ENCODE measurements at regions not wholly inside any gene's neighbourhood (a gene's known extent, or its start where the extent isn't known, plus 50 kb on each side); places are given as distances from the start of the nearest gene placed in this dataset.

GRCh38 chr2:236740506-236740905, 170.9 kb downstream of the ACKR3 start (continued):
- TF ChIP-seq ZBTB11 (CRISPR knock-in tag; IDR thresholded peaks at IDR 0.05): no peak
- no peak for TF ChIP-seq ZNF175 (CRISPR knock-in tag; IDR thresholded peaks at IDR 0.05; ENCODE audit: low read depth)
- no peak for TF ChIP-seq BRD4 (IDR thresholded peaks at IDR 0.05)
- no peak for TF ChIP-seq CBFA2T3 (IDR thresholded peaks at IDR 0.05)
- TF ChIP-seq CUX1 (CRISPR knock-in tag; IDR thresholded peaks at IDR 0.05): no peak
- TF ChIP-seq PRMT5 (CRISPR knock-in tag; IDR thresholded peaks at IDR 0.05): no peak
- no peak for TF ChIP-seq MYNN (IDR thresholded peaks at IDR 0.05)
- TF ChIP-seq MYNN (CRISPR knock-in tag; IDR thresholded peaks at IDR 0.05): no peak
- TF ChIP-seq RBM15 (IDR thresholded peaks at IDR 0.05; ENCODE audit: insufficient read depth, low read length): no peak
- no peak for TF ChIP-seq MLX (CRISPR knock-in tag; conservative IDR thresholded peaks at IDR 0.05)

Measured in K562 (cell line).